ENCODE measurements at regions not wholly inside any gene's neighbourhood (a gene's known extent, or its start where the extent isn't known, plus 50 kb on each side); places are given as distances from the start of the nearest gene placed in this dataset.

- no peak for DNase-seq
- in situ Hi-C loops (cut with MboI; ENCODE audit: low pct_unique_long_range_greater_than_20kb, low sequenced_read_pairs): no loop called here
These were observed 164.8 kb downstream of the HSD17B3 start for GRCh38 chr9:96136992-96137670.

GRCh38 chr9:96135753-96136290 lies 166.2 kb downstream of the HSD17B3 start:
- no peak for DNase-seq
- in situ Hi-C loops (cut with MboI; ENCODE audit: low pct_unique_long_range_greater_than_20kb, low sequenced_read_pairs): no loop called here

GRCh38 chr9:96135076-96135752 lies 166.8 kb downstream of the HSD17B3 start:
- in situ Hi-C loops (cut with MboI; ENCODE audit: low pct_unique_long_range_greater_than_20kb, low sequenced_read_pairs): no loop called here
- DNase-seq: no peak

- in situ Hi-C loops (cut with MboI; ENCODE audit: low pct_unique_long_range_greater_than_20kb, low sequenced_read_pairs): no loop called here
- no peak for DNase-seq
These were observed 168.5 kb downstream of the HSD17B3 start for GRCh38 chr9:96133321-96134021.

GRCh38 chr9:96131825-96132224 lies 170.2 kb downstream of the HSD17B3 start:
- DNase-seq: no peak
- in situ Hi-C loops (cut with MboI; ENCODE audit: low pct_unique_long_range_greater_than_20kb, low sequenced_read_pairs): no loop called here

GRCh38 chr9:96130970-96131369 lies 171.0 kb downstream of the HSD17B3 start:
- in situ Hi-C loops (cut with MboI; ENCODE audit: low pct_unique_long_range_greater_than_20kb, low sequenced_read_pairs): no loop called here
- DNase-seq: no peak

GRCh38 chr9:96129747-96130146 lies 172.2 kb downstream of the HSD17B3 start:
- in situ Hi-C loops (cut with MboI; ENCODE audit: low pct_unique_long_range_greater_than_20kb, low sequenced_read_pairs): no loop called here
- DNase-seq: no peak

GRCh38 chr9:96128880-96129279 lies 173.1 kb downstream of the HSD17B3 start:
- in situ Hi-C loops (cut with MboI; ENCODE audit: low pct_unique_long_range_greater_than_20kb, low sequenced_read_pairs): no loop called here
- no peak for DNase-seq

GRCh38 chr9:96126321-96126881 lies 175.6 kb downstream of the HSD17B3 start:
- in situ Hi-C loops (cut with MboI; ENCODE audit: low pct_unique_long_range_greater_than_20kb, low sequenced_read_pairs): no loop called here
- no peak for DNase-seq

GRCh38 chr9:96125624-96126023 lies 176.4 kb downstream of the HSD17B3 start:
- no peak for DNase-seq
- in situ Hi-C loops (cut with MboI; ENCODE audit: low pct_unique_long_range_greater_than_20kb, low sequenced_read_pairs): no loop called here

GRCh38 chr9:96122751-96123150 lies 179.2 kb downstream of the HSD17B3 start:
- in situ Hi-C loops (cut with MboI; ENCODE audit: low pct_unique_long_range_greater_than_20kb, low sequenced_read_pairs): no loop called here
- no peak for DNase-seq

- in situ Hi-C loops (cut with MboI; ENCODE audit: low pct_unique_long_range_greater_than_20kb, low sequenced_read_pairs): no loop called here
- DNase-seq: no peak
These were observed 179.7 kb downstream of the HSD17B3 start for GRCh38 chr9:96122282-96122681.

- in situ Hi-C loops (cut with MboI; ENCODE audit: low pct_unique_long_range_greater_than_20kb, low sequenced_read_pairs): no loop called here
- DNase-seq: no peak
These were observed 180.8 kb downstream of the HSD17B3 start for GRCh38 chr9:96121136-96121535.

GRCh38 chr9:96117398-96118080 lies 184.4 kb downstream of the HSD17B3 start:
- DNase-seq: no peak
- in situ Hi-C loops (cut with MboI; ENCODE audit: low pct_unique_long_range_greater_than_20kb, low sequenced_read_pairs): no loop called here

- in situ Hi-C loops (cut with MboI; ENCODE audit: low pct_unique_long_range_greater_than_20kb, low sequenced_read_pairs): no loop called here
- no peak for DNase-seq
These were observed 185.5 kb downstream of the HSD17B3 start for GRCh38 chr9:96116275-96117064.

- no peak for DNase-seq
- in situ Hi-C loops (cut with MboI; ENCODE audit: low pct_unique_long_range_greater_than_20kb, low sequenced_read_pairs): no loop called here
These were observed 186.1 kb downstream of the HSD17B3 start for GRCh38 chr9:96115836-96116235.

GRCh38 chr9:96113032-96113431 lies 188.9 kb downstream of the HSD17B3 start:
- no peak for DNase-seq
- in situ Hi-C loops (cut with MboI; ENCODE audit: low pct_unique_long_range_greater_than_20kb, low sequenced_read_pairs): no loop called here

- no peak for DNase-seq
- in situ Hi-C loops (cut with MboI; ENCODE audit: low pct_unique_long_range_greater_than_20kb, low sequenced_read_pairs): no loop called here
These were observed 192.2 kb downstream of the HSD17B3 start for GRCh38 chr9:96109680-96110351.
